Choroid plexus epithelial cell (primary cell): ENCODE measurements at regions not wholly inside any gene's neighbourhood (a gene's known extent, or its start where the extent isn't known, plus 50 kb on each side); places are given as distances from the start of the nearest gene placed in this dataset.

Experiments used
- DNase-seq: peaks from one replicate; pipeline ENCODE4 v3.0.0-alpha.2; 2010; ENCODE audit warnings: low read depth
- H3K4me3 ChIP-seq: 2 replicates; pipeline ENCODE4 v1.5.1; 2011; ENCODE audit warnings: low read depth, mild to moderate bottlenecking, control low read depth, low read length, moderate library complexity
- TF ChIP-seq, protein P1 (sequence below): conservative IDR thresholded peaks from 2 replicates; pipeline ENCODE4 v1.5.1; 2011; ENCODE audit warnings: low read depth, mild to moderate bottlenecking, control low read depth, inconsistent platforms, low read length, moderate library complexity

DNA sequence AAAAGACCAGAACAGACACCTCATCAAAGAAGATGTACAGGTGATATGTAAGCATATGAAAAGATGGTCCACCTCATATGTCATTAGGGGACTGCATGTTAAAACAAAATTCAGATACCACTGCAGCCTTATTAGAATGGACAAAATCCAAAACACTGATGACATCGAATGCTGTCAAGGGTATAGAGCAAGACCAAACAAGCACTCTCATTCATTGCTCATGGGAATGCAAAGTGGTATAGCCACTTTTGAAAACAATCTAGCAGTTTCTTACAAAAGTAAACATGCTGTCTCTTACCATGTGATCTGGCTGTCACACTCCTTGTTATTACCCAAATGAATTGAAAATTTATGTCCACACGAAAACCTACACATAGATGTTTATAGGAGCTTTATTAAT is 426.6 kb upstream of the ESRRG start:
- no peak for DNase-seq
- H3K4me3 ChIP-seq: no peak overlapping the region
- TF ChIP-seq, protein P1, sequence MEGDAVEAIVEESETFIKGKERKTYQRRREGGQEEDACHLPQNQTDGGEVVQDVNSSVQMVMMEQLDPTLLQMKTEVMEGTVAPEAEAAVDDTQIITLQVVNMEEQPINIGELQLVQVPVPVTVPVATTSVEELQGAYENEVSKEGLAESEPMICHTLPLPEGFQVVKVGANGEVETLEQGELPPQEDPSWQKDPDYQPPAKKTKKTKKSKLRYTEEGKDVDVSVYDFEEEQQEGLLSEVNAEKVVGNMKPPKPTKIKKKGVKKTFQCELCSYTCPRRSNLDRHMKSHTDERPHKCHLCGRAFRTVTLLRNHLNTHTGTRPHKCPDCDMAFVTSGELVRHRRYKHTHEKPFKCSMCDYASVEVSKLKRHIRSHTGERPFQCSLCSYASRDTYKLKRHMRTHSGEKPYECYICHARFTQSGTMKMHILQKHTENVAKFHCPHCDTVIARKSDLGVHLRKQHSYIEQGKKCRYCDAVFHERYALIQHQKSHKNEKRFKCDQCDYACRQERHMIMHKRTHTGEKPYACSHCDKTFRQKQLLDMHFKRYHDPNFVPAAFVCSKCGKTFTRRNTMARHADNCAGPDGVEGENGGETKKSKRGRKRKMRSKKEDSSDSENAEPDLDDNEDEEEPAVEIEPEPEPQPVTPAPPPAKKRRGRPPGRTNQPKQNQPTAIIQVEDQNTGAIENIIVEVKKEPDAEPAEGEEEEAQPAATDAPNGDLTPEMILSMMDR: no peak

DNA sequence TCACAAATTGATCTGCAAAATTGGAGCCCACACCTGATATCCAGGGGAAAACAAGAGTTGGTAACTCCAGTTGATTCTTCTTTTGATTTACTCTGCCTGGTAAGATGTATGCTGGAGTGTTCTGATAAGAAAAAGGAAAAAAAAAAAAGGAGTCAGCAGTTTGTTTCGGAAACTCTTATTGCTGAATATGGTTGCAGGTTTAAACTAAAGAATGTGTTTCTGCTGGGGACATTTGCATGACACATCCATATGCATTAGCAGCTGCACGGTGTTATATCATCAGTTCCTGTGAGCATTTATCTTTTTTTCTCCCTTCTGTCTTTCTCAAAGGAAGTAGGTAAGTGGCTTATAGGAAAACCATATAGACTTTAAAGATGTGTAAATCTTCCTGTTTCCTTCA is 418.5 kb upstream of the ESRRG start:
- H3K4me3 ChIP-seq: no peak overlapping the region
- no peak for DNase-seq
- TF ChIP-seq, protein P1: no peak

DNA sequence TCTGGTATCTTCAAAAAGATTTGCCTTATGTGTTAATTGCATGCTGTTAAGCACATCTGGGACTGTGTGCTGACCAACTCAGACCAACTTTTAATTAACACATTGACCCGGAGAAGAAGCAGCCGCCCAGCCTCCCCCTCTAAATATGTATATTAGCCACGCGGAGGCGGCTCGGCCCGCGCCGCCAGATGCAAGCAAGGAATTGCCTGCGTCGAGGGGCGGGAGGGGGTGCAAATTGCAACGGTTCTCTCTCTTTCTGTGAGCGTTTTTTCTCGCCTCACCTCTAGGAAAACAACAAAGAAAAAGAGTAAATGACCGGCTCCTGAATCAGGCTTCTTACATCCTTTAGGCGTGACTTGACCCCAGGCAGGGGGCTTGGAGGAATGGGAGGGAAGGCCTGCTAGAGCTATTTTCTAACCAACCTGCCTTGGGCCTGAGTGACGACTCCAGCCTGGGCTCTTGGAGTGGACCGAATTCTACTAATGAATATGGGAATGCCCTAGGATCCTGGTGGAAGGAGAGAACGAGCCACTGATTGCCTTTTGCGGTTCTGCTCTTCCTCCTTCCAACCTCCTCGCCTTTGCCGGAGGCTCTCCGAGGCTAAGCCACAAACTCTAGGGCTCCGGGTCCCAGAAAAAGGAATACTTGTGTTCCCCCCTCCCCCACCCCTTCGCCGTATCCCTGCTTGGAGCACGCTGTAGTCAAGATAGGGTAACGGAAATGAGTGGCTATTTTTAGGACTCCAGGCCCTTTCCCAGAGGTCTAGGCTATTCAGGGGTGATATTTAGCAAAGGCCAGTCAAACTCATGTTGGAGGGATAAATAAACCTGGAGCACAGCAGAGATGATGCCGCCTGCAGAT is 417.0 kb upstream of the ESRRG start:
- TF ChIP-seq, protein P1: no peak
- no peak overlapping the region for H3K4me3 ChIP-seq
- DNase-seq: no peak

DNA sequence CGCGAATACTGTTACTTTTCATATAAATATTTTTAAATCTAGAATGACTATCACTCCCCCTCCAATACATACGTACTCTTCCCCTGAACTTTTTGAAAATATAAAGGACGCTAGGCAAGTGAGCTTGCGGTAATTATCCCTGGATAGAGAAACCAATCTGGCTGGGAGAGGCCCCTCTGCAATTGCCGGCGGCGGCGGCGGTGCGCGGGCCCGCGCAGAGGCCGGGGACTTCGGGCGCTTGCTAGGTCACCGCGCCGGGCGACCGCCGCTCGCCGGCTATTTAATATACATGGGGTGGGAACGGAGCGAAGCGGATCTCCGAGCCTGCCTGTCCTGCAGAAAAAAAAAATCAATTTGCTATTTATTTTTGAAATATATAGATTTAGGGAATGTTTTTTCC is 416.3 kb upstream of the ESRRG start:
- TF ChIP-seq, protein P1: no peak
- no peak overlapping the region for H3K4me3 ChIP-seq
- DNase-seq: no peak

DNA sequence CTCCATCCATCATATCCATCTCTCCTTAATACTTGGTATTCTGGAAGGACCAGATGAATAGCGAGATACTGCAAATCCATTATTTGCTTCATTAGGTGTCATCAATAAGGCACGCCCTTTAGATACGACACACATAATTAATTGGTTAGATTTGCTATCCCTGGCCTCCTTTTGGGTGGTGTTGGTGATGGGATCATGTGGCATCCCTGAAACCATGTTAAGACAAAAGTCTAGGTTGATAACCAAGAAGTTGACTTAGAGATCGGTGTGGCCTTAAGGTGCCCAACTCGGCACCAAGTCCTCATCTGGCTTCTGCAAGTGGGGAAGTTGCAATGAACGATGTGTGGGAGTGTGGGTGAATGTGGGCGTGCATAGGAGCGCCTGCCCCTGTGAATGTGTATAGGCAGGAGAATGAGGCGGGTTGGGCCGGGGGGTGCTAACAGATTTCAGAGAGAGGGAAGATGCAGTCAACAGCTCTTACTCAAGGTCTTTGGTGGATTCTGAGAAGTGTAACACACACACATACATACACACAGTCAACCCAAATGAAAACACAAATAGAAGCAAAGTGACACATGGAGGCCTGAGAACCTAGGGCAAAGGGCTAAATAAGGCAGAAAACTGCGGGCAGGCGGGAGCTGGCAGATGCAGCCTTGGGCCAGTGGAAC is 415.7 kb upstream of the ESRRG start:
- TF ChIP-seq, protein P1: no peak
- no peak for DNase-seq
- H3K4me3 ChIP-seq: no peak overlapping the region

DNA sequence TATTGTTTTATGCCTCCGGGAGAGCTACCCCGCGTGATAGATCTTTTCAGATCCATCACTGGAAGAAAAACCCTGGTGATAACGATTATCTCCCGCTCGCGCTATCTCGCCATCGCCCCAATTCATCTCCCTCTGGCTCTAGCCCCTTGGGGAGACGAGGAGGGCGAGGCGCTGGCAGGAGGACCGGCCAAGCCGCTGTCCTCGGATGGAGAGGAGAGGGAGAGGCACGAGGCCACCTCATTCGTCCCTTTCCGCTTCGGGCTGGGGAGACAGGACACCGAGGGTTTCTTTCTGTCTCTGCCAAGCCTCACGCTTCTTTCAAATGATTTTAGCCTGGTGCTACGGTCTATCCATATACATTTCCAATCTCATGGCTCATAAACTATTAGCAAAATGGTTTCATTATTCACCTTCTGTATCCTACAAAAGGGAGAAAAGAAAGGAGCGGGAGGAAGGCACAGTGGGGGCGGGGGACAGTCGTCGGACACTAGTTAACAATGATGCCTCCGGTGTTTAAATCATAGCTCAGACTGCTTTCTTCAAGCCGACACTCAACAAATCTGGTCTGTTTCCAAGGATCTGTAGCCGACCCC is 415.0 kb upstream of the ESRRG start:
- TF ChIP-seq, protein P1: no peak
- DNase-seq: no peak
- H3K4me3 ChIP-seq: no peak overlapping the region
